MM.1S (cell line): ENCODE measurements at regions not wholly inside any gene's neighbourhood (a gene's known extent, or its start where the extent isn't known, plus 50 kb on each side); places are given as distances from the start of the nearest gene placed in this dataset.

Experiments used
- DNase-seq: peaks from one replicate; pipeline ENCODE4 v3.0.0-alpha.2; 2015
- H2AFZ ChIP-seq: fragments of 300-600 bp; sonication (generic); 2 replicates; pipeline ENCODE4 v1.6.0; 2016; ENCODE audit warnings: antibody characterized with exemption, low read length
- H3F3A ChIP-seq: fragments of 300-600 bp; sonication (generic); 2 replicates; pipeline ENCODE4 v1.6.1; 2016; ENCODE audit warnings: mild to moderate bottlenecking, antibody characterized with exemption, low read length, moderate library complexity, mixed read lengths; ENCODE audit not compliant: insufficient read depth
- H3K27ac ChIP-seq: fragments of 300-600 bp; sonication (generic); 2 replicates; pipeline ENCODE4 v1.5.1; 2016; ENCODE audit warnings: mild to moderate bottlenecking, low read length
- H3K27me3 ChIP-seq: fragments of 300-600 bp; sonication (generic); replicated peaks from 2 replicates; pipeline ENCODE4 v1.6.0; 2016; ENCODE audit warnings: low read length; ENCODE audit not compliant: insufficient read depth
- H3K36me3 ChIP-seq: fragments of 300-600 bp; sonication (generic); replicated peaks from 2 replicates; pipeline ENCODE4 v1.6.1; 2016; ENCODE audit warnings: mild to moderate bottlenecking, low read length, mixed read lengths; ENCODE audit not compliant: insufficient read depth
- H3K4me1 ChIP-seq: fragments of 300-600 bp; sonication (generic); 2 replicates; pipeline ENCODE4 v1.6.1; 2016; ENCODE audit warnings: low read length, mixed read lengths
- H3K4me2 ChIP-seq: fragments of 300-600 bp; sonication (generic); 2 replicates; pipeline ENCODE4 v1.6.0; 2016; ENCODE audit warnings: low read depth, low read length
- H3K4me3 ChIP-seq: fragments of 300-600 bp; sonication (generic); 2 replicates; pipeline ENCODE4 v1.5.1; 2016; ENCODE audit warnings: low read length, mixed read lengths
- H3K79me2 ChIP-seq: fragments of 300-600 bp; sonication (generic); 2 replicates; pipeline ENCODE4 v1.6.1; 2016; ENCODE audit warnings: mixed run types, low read length, mixed read lengths
- H3K9ac ChIP-seq: fragments of 300-600 bp; sonication (generic); 2 replicates; pipeline ENCODE4 v1.6.1; 2016; ENCODE audit warnings: low read length, mixed read lengths
- H3K9me2 ChIP-seq: fragments of 300-600 bp; sonication (generic); replicated peaks from 2 replicates; pipeline ENCODE4 v1.6.1; 2016; ENCODE audit warnings: mild to moderate bottlenecking, low read length, mixed read lengths; ENCODE audit not compliant: insufficient read depth
- H3K9me3 ChIP-seq: fragments of 300-600 bp; sonication (generic); replicated peaks from 2 replicates; pipeline ENCODE4 v1.6.1; 2016; ENCODE audit warnings: mild to moderate bottlenecking, low read length, mixed read lengths; ENCODE audit not compliant: insufficient read depth
- H4K20me1 ChIP-seq: fragments of 300-600 bp; sonication (generic); 2 replicates; pipeline ENCODE4 v1.6.1; 2016; ENCODE audit warnings: mild to moderate bottlenecking, low read length, moderate library complexity, mixed read lengths; ENCODE audit not compliant: insufficient read depth
- EZH2 ChIP-seq: fragments of 300-600 bp; sonication (generic); optimal IDR thresholded peaks from 2 replicates; pipeline ENCODE3; 2017; ENCODE audit warnings: low read depth, mild to moderate bottlenecking, antibody characterized with exemption, low read length, mixed read lengths
- EZH2phosphoT487 ChIP-seq: fragments of 300-600 bp; sonication (generic); IDR thresholded peaks from 2 replicates; pipeline ENCODE4 v1.6.1; 2018; ENCODE audit warnings: antibody characterized with exemption, low read length
- TF ChIP-seq, protein P1 (sequence below): fragments of 300-600 bp; sonication (generic); IDR thresholded peaks from 2 replicates; pipeline ENCODE4 v1.5.1; 2016; ENCODE audit warnings: antibody characterized with exemption, low read length, mixed read lengths

DNA sequence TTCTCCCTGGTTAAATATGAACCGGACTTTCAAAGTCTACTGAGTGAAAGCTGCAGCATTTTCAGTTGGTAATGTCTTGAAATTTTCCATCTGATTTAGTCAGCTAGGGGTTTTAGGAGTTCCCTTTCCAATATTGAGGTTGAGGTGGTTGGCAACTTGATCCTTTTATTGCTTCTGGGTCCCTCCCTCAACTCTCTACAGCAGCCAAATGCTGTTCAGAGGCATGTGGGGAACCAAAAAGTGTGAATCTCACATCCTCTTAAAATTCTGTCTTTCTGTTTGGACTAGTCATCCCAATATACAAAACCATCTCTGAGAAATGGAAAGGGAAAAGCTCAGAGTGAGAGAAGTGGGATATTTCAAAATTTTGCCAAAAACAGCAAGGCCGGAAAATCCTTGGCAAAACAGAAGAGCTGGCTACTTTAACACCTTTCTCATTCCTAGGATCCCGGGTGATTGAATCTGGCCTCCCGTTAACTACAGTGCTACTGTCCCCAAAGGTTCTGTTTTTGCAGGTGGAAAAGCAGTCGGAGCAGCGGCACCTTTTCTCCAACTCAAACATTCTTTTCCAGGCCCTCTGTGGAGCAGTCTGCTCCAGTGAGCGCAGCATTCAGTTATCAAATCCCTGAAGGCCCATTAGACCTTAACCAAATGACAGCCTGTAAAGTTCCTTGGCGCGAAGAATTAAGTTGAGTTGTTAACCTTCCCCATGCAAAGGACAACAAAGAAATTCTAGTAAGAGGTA, 345.9 kb upstream of the NUDT12 start:
- no peaks in the 10 kb centered on the region for H3K79me2 ChIP-seq
- H2AFZ ChIP-seq = no peak overlapping the region
- H3K4me2 ChIP-seq = no peak overlapping the region
- no peaks in the 10 kb centered on the region for H3K9me3 ChIP-seq
- H3K9me2 ChIP-seq = no peaks in the 10 kb centered on the region
- H3K4me3 ChIP-seq = no peak overlapping the region
- TF ChIP-seq, protein P1, sequence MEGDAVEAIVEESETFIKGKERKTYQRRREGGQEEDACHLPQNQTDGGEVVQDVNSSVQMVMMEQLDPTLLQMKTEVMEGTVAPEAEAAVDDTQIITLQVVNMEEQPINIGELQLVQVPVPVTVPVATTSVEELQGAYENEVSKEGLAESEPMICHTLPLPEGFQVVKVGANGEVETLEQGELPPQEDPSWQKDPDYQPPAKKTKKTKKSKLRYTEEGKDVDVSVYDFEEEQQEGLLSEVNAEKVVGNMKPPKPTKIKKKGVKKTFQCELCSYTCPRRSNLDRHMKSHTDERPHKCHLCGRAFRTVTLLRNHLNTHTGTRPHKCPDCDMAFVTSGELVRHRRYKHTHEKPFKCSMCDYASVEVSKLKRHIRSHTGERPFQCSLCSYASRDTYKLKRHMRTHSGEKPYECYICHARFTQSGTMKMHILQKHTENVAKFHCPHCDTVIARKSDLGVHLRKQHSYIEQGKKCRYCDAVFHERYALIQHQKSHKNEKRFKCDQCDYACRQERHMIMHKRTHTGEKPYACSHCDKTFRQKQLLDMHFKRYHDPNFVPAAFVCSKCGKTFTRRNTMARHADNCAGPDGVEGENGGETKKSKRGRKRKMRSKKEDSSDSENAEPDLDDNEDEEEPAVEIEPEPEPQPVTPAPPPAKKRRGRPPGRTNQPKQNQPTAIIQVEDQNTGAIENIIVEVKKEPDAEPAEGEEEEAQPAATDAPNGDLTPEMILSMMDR = no peak
- TF ChIP-seq EZH2 = no peak
- TF ChIP-seq EZH2phosphoT487 = no peak
- no peaks in the 10 kb centered on the region for H3F3A ChIP-seq
- no peaks in the 10 kb centered on the region for H3K36me3 ChIP-seq
- H3K9ac ChIP-seq = no peak overlapping the region
- DNase-seq = no peak
- no peaks in the 10 kb centered on the region for H4K20me1 ChIP-seq
- no peaks in the 10 kb centered on the region for H3K27me3 ChIP-seq
- H3K4me1 ChIP-seq = no peaks in the 10 kb centered on the region
- no peak overlapping the region for H3K27ac ChIP-seq

DNA sequence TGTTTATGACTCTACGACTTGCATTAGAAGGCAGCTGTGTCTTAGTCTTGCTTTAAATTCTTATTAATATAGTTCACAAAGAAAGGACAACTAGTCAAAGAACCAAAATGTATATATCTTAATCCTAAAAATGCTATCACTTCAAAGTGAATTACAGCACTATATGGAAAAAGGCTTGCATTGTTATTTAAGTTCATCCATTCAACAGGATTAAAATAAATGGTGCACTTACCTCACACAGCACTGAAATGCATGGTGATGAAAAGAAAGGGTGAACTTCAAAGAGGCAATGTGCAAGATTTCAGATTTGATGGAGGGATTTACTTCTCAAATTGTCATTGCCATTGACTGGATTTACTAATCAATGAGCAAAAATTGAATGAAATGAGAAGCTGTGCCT, 344.4 kb upstream of the NUDT12 start:
- Histone ChIP-seq H3K4me3 (no peak overlapping the region), H3K9me3 (no peaks in the 10 kb centered on the region), H3K27me3 (no peaks in the 10 kb centered on the region), H3K4me1 (no peaks in the 10 kb centered on the region), H3F3A (no peaks in the 10 kb centered on the region), H4K20me1 (no peaks in the 10 kb centered on the region), H3K27ac (no peak overlapping the region), H2AFZ (no peak overlapping the region), H3K4me2 (no peak overlapping the region), H3K9ac (no peak overlapping the region), H3K79me2 (no peaks in the 10 kb centered on the region), H3K36me3 (no peaks in the 10 kb centered on the region), H3K9me2 (no peaks in the 10 kb centered on the region)
- TF ChIP-seq EZH2 = no peak
- no peak for TF ChIP-seq EZH2phosphoT487
- TF ChIP-seq, protein P1 = no peak
- DNase-seq = no peak

DNA sequence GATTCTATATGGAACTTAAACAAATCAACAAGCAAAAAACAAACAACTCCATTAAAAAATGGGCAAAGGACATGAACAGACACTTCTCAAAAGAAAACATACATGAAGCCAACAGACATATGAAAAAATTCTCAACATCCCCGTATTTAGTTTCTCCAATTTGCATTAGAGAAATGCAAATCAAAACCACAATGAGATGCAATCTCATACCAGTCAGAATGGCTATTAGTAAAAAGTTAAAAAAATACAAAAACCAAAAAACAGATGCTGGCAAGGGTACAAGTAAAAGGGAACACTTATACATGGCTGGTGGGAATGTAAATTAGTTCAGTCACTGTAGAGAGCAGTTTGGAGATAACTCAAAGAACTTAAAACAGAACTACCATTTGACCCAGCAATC, 342.1 kb upstream of the NUDT12 start:
- Histone ChIP-seq H3K27me3 (no peaks in the 10 kb centered on the region), H3K9me3 (no peaks in the 10 kb centered on the region), H3K79me2 (no peaks in the 10 kb centered on the region), H2AFZ (no peak overlapping the region), H4K20me1 (no peaks in the 10 kb centered on the region), H3K4me3 (no peak overlapping the region), H3F3A (no peaks in the 10 kb centered on the region), H3K4me2 (no peak overlapping the region), H3K9ac (no peak overlapping the region), H3K27ac (no peak overlapping the region), H3K4me1 (no peaks in the 10 kb centered on the region; the same call in 1 of the 2 replicates), H3K9me2 (no peaks in the 10 kb centered on the region), H3K36me3 (no peaks in the 10 kb centered on the region)
- no peak for TF ChIP-seq EZH2phosphoT487
- TF ChIP-seq, protein P1 = no peak
- TF ChIP-seq EZH2 = no peak
- no peak for DNase-seq
